LNCaP clone FGC (cell line): ENCODE measurements at regions not wholly inside any gene's neighbourhood (a gene's known extent, or its start where the extent isn't known, plus 50 kb on each side); places are given as distances from the start of the nearest gene placed in this dataset.

Experiments
- DNase-seq: peaks from one replicate; pipeline ENCODE4 v3.0.0-alpha.2; 2011; ENCODE audit warnings: low read depth
- H3K4me3 ChIP-seq: 2 replicates; pipeline ENCODE4 v1.5.1; 2011; ENCODE audit warnings: mild to moderate bottlenecking, low read depth, low read length, control low read depth
- CTCF ChIP-seq: IDR thresholded peaks from 2 replicates; pipeline ENCODE4 v1.5.1; 2012; ENCODE audit warnings: mild to moderate bottlenecking; ENCODE audit not compliant: control insufficient read depth, insufficient read depth; ENCODE audit errors: extremely low read depth

- no peak for DNase-seq
- no peak for TF ChIP-seq CTCF
- H3K4me3 ChIP-seq = no peak overlapping the region
Observed at GRCh38 chr18:73711256-73711655, 436.4 kb downstream of the FBXO15 start.

GRCh38 chr18:73708591-73708990, 439.0 kb downstream of the FBXO15 start:
- no peak for DNase-seq
- no peak for TF ChIP-seq CTCF
- no peak overlapping the region for H3K4me3 ChIP-seq

- TF ChIP-seq CTCF = no peak
- H3K4me3 ChIP-seq = no peak overlapping the region
- DNase-seq = peak; percentile 38
Observed at GRCh38 chr18:73707035-73707434, 440.6 kb downstream of the FBXO15 start.

GRCh38 chr18:73697353-73697752, 450.3 kb downstream of the FBXO15 start:
- no peak for TF ChIP-seq CTCF
- no peak overlapping the region for H3K4me3 ChIP-seq
- DNase-seq = no peak

- no peak overlapping the region for H3K4me3 ChIP-seq
- no peak for DNase-seq
- no peak for TF ChIP-seq CTCF
Observed at GRCh38 chr18:73696698-73697097, 450.9 kb downstream of the FBXO15 start.

- H3K4me3 ChIP-seq = no peak overlapping the region
- DNase-seq = no peak
- no peak for TF ChIP-seq CTCF
Observed at GRCh38 chr18:73696171-73696570, 451.5 kb downstream of the FBXO15 start.

- no peak for DNase-seq
- H3K4me3 ChIP-seq = no peak overlapping the region
- no peak for TF ChIP-seq CTCF
Observed at GRCh38 chr18:73693091-73693490, 454.5 kb downstream of the FBXO15 start.
